Gastroesophageal sphincter (tissue), 3 donors: ENCODE measurements at regions not wholly inside any gene's neighbourhood (a gene's known extent, or its start where the extent isn't known, plus 50 kb on each side); places are given as distances from the start of the nearest gene placed in this dataset.

Source experiments
- CTCF ChIP-seq, 4 experiments: fragments of 200-600 bp in 2 of 4; fragments of 450-650 bp in 2 of 4; sonication (generic) in 1 of 4; IDR thresholded peaks; one replicate each; pipeline ENCODE4 v1.5.1; 2017 to 2019; ENCODE audit warnings: antibody characterized with exemption in 4 of 4, mild to moderate bottlenecking in 2 of 4, moderate library complexity in 2 of 4
- POLR2A ChIP-seq, 2 donors: fragments of 450-650 bp; IDR thresholded peaks; one replicate each; pipeline ENCODE4 v1.6.1; 2017; ENCODE audit warnings: antibody characterized with exemption in 2 of 2, mild to moderate bottlenecking in 2 of 2, moderate library complexity in 1 of 2
- POLR2AphosphoS5 ChIP-seq: sonication (generic); formaldehyde crosslinking; IDR thresholded peaks from one replicate; pipeline ENCODE4 v1.6.1; 2017; ENCODE audit warnings: antibody characterized with exemption

GRCh38 chr5:15995341-15996052 lies 184.1 kb downstream of the MARCHF11 start:
- TF ChIP-seq POLR2A (IDR thresholded peaks at IDR 0.05) (no peak), CTCF (IDR thresholded peaks at IDR 0.05) (peak in 3 of 4 experiments; percentile 6 to 53 (median 28)), POLR2AphosphoS5 (no peak)
